Esophagus squamous epithelium (tissue), 5 donors: ENCODE measurements at regions not wholly inside any gene's neighbourhood (a gene's known extent, or its start where the extent isn't known, plus 50 kb on each side); places are given as distances from the start of the nearest gene placed in this dataset.
"Not testable (repeated sequence)": the region's sequence is repeated elsewhere in the genome, so short reads cannot be mapped to it uniquely, and the experiment has no call there.

Experiments used
- DNase-seq: peaks from one replicate; lab custom pipeline; 2025; lab: John Stamatoyannopoulos, UW
- H3K27ac ChIP-seq, 4 donors: fragments of 200-600 bp; sonication (generic); one replicate each; pipeline ENCODE4 v1.5.1; 2016 to 2019; ENCODE audit warnings: mild to moderate bottlenecking in 1 of 4
- H3K27me3 ChIP-seq, 4 donors: fragments of 200-600 bp; sonication (generic); 1 replicate in 3 of 4; 2 replicates in 1 of 4; pipeline versions ENCODE4 v1.5.1 to v1.6.0; 2017 to 2021; ENCODE audit warnings: antibody characterized with exemption in 1 of 4
- H3K36me3 ChIP-seq, 3 donors: fragments of 200-600 bp; sonication (generic); one replicate each; pipeline ENCODE4 v1.5.1; 2016 to 2019
- H3K4me1 ChIP-seq, 3 donors: fragments of 200-600 bp; sonication (generic); one replicate each; pipeline ENCODE4 v1.5.1; 2017 to 2019
- H3K4me3 ChIP-seq, 4 donors: fragments of 200-600 bp; sonication (generic); 1 replicate in 3 of 4; 2 replicates in 1 of 4; pipeline ENCODE4 v1.5.1; 2016 to 2019; ENCODE audit warnings: mild to moderate bottlenecking in 2 of 4, moderate library complexity in 1 of 4
- H3K9me3 ChIP-seq, 3 donors: fragments of 200-600 bp; sonication (generic); one replicate each; pipeline ENCODE4 v1.5.1; 2016 to 2019
- CTCF ChIP-seq, 6 experiments: fragments of 450-650 bp in 4 of 6; fragments of 200-600 bp in 2 of 6; sonication (generic) in 2 of 6; IDR thresholded peaks; one replicate each; pipeline ENCODE4 v1.5.1; 2016 to 2019; ENCODE audit warnings: antibody characterized with exemption in 6 of 6, mild to moderate bottlenecking in 4 of 6, moderate library complexity in 4 of 6
- POLR2A ChIP-seq, 4 donors: fragments of 450-650 bp; IDR thresholded peaks; one replicate each; pipeline ENCODE4 v1.6.1; 2017; ENCODE audit warnings: antibody characterized with exemption in 4 of 4, mild to moderate bottlenecking in 4 of 4, moderate library complexity in 3 of 4
- WGBS, 2 donors: methylation state at CpG; one replicate each; pipeline ENCODE4 v1.1.5; 2018; 5-methylcytosine and 5-hydroxymethylcytosine counted together
- intact Hi-C: fragments of 100-400 bp; cut with DNase I; formaldehyde crosslinking; loops from one replicate; pipeline ENCODE4 v1.15.0; 2022
- donor health status: DM: yes; HTN: yes; CAD: no.

GRCh38 chr1:70503358-70503757 lies 92.3 kb downstream of the CTH start:
- 88 to 100% methylated on average over 1 of the region's 1 CpG for WGBS, 2 donors
- TF ChIP-seq POLR2A (IDR thresholded peaks at IDR 0.05), result no peak
- TF ChIP-seq CTCF (IDR thresholded peaks at IDR 0.05), result no peak
- DNase-seq, result no peak
- Histone ChIP-seq H3K27me3 (no peaks in the 10 kb centered on the region), H3K9me3 (no peaks in the 10 kb centered on the region), H3K27ac (no peak overlapping the region), H3K4me3 (no peak overlapping the region), H3K4me1 (peaks cover 0 to 7% (median 0%) of the 10 kb centered on the region in 3 donors), H3K36me3 (no peaks in the 10 kb centered on the region)
- intact Hi-C loops, result loop anchor here (5.0 kb wide), 1 partner anchor 376 kb away; no protein-coding TSS in a partner anchor

GRCh38 chr1:70504176-70504820 lies 93.2 kb downstream of the CTH start:
- DNase-seq, result no peak
- Histone ChIP-seq H3K4me3 (no peak overlapping the region), H3K27me3 (no peaks in the 10 kb centered on the region), H3K27ac (no peak overlapping the region), H3K36me3 (no peaks in the 10 kb centered on the region), H3K9me3 (no peaks in the 10 kb centered on the region), H3K4me1 (peaks cover 0 to 7% (median 0%) of the 10 kb centered on the region in 3 donors)
- intact Hi-C loops, result loop anchor here (5.0 kb wide), 1 partner anchor 377 kb away; no protein-coding TSS in a partner anchor
- 76 to 81% methylated on average over 7 of the region's 7 CpGs for WGBS, 2 donors
- no peak for TF ChIP-seq POLR2A (IDR thresholded peaks at IDR 0.05)
- no peak for TF ChIP-seq CTCF (IDR thresholded peaks at IDR 0.05)

GRCh38 chr1:70504821-70505193 lies 93.7 kb downstream of the CTH start:
- TF ChIP-seq CTCF (IDR thresholded peaks at IDR 0.05) (no peak), POLR2A (IDR thresholded peaks at IDR 0.05) (no peak)
- Histone ChIP-seq H3K27me3 (no peaks in the 10 kb centered on the region), H3K36me3 (no peaks in the 10 kb centered on the region), H3K4me3 (no peak overlapping the region), H3K9me3 (no peaks in the 10 kb centered on the region), H3K27ac (no peak overlapping the region), H3K4me1 (peaks cover 0 to 11% (median 0%) of the 10 kb centered on the region in 3 donors)
- intact Hi-C loops, result loop anchor here (5.0 kb wide), 1 partner anchor 378 kb away; no protein-coding TSS in a partner anchor
- no peak for DNase-seq
- 45 to 48% methylated on average over 2 of the region's 2 CpGs for WGBS, 2 donors

- intact Hi-C loops, H3K36me3 ChIP-seq, H3K4me3 ChIP-seq, H3K27me3 ChIP-seq, DNase-seq, H3K27ac ChIP-seq, H3K9me3 ChIP-seq: not testable (repeated sequence)
- WGBS, 2 donors, result 77 to 79% methylated on average over 3 of the region's 3 CpGs
- peaks cover 0 to 13% (median 0%) of the 10 kb centered on the region in 3 donors for H3K4me1 ChIP-seq
Observed at GRCh38 chr1:70507991-70508390, 96.9 kb downstream of the CTH start.

- H3K36me3 ChIP-seq, result no peaks in the 10 kb centered on the region
- intact Hi-C loops, result loop anchor here (5.0 kb wide), 1 partner anchor 378 kb away; no protein-coding TSS in a partner anchor
- H3K27me3 ChIP-seq, result no peaks in the 10 kb centered on the region
- TF ChIP-seq CTCF (IDR thresholded peaks at IDR 0.05) (peak; percentile 21 to 78 (median 53)), POLR2A (IDR thresholded peaks at IDR 0.05) (no peak)
- no peak overlapping the region for H3K4me3 ChIP-seq
- no peak overlapping the region for H3K27ac ChIP-seq
- no peaks in the 10 kb centered on the region for H3K9me3 ChIP-seq
- peaks cover 0 to 6% (median 0%) of the 10 kb centered on the region in 3 donors for H3K4me1 ChIP-seq
- 63 to 69% methylated on average over 17 to 18 of the region's 19 CpGs for WGBS, 2 donors
- no peak for DNase-seq
Observed at GRCh38 chr1:70509996-70510876, 99.2 kb downstream of the CTH start.
